ENCODE measurements at regions not wholly inside any gene's neighbourhood (a gene's known extent, or its start where the extent isn't known, plus 50 kb on each side); places are given as distances from the start of the nearest gene placed in this dataset.

DNA sequence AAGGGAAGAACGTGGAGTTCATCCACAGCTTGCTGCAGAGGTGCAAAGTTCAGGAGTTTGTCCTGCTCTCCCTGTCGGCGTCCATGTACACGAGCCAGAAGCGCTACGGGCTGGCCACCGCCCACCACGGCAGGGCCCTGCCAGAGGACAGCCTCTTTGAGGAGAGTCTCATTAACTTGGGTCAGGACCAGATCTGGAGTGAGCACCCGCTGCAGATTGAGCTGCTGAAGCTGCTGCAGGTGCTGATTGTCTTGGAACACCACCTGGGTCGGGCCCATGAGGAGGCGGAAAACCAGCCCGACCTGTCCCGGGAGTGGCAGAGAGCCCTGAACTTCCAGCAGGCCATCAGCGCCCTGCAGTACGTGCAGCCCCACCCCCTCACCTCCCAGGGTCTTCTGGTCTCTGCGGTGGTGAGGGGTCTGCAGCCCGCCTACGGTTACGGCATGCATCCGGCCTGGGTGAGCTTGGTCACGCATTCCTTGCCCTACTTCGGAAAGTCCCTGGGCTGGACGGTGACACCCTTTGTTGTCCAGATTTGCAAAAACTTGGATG, 73.8 kb upstream of the MORC3 start:
- peaks cover 6% of the 10 kb centered on the region for H3K4me1 ChIP-seq (ENCODE audit: control insufficient read depth, insufficient read depth, low read length)
- no peak overlapping the region for H3K4me3 ChIP-seq (ENCODE audit: low read length)
- H3K9me3 ChIP-seq (ENCODE audit: control insufficient read depth, insufficient read depth, low read length): no peaks in the 10 kb centered on the region
- no peaks in the 10 kb centered on the region for H3K27me3 ChIP-seq (ENCODE audit: control insufficient read depth, insufficient read depth, low read length)
- H3K27ac ChIP-seq (ENCODE audit: low read length): no peak overlapping the region
- peaks cover 6% of the 10 kb centered on the region for H3K36me3 ChIP-seq (ENCODE audit: control insufficient read depth, insufficient read depth, low read length)
- WGBS (ENCODE audit: insufficient coverage, insufficient read length): no CpG with 5 or more reads among the region's 23 CpGs
- no peak for DNase-seq (ENCODE audit: low read depth, low spot score)

- DNase-seq (ENCODE audit: low read depth, low spot score): no peak
- Histone ChIP-seq H3K9me3 (ENCODE audit: control insufficient read depth, insufficient read depth, low read length) (no peaks in the 10 kb centered on the region), H3K36me3 (ENCODE audit: control insufficient read depth, insufficient read depth, low read length) (peaks cover 6% of the 10 kb centered on the region), H3K27me3 (ENCODE audit: control insufficient read depth, insufficient read depth, low read length) (no peaks in the 10 kb centered on the region), H3K4me1 (ENCODE audit: control insufficient read depth, insufficient read depth, low read length) (peaks cover 6% of the 10 kb centered on the region), H3K4me3 (ENCODE audit: low read length) (no peak overlapping the region), H3K27ac (ENCODE audit: low read length) (no peak overlapping the region)
- no CpG with 5 or more reads among the region's 8 CpGs for WGBS (ENCODE audit: insufficient coverage, insufficient read length)
These were observed 72.5 kb upstream of the MORC3 start for GRCh38 chr21:36247316-36248010.

- WGBS (ENCODE audit: insufficient coverage, insufficient read length): no CpG with 5 or more reads among the region's 20 CpGs
- H3K27ac ChIP-seq (ENCODE audit: low read length): no peak overlapping the region
- no peak for DNase-seq (ENCODE audit: low read depth, low spot score)
These were observed 70.2 kb upstream of the MORC3 start for GRCh38 chr21:36249576-36250422.

DNA sequence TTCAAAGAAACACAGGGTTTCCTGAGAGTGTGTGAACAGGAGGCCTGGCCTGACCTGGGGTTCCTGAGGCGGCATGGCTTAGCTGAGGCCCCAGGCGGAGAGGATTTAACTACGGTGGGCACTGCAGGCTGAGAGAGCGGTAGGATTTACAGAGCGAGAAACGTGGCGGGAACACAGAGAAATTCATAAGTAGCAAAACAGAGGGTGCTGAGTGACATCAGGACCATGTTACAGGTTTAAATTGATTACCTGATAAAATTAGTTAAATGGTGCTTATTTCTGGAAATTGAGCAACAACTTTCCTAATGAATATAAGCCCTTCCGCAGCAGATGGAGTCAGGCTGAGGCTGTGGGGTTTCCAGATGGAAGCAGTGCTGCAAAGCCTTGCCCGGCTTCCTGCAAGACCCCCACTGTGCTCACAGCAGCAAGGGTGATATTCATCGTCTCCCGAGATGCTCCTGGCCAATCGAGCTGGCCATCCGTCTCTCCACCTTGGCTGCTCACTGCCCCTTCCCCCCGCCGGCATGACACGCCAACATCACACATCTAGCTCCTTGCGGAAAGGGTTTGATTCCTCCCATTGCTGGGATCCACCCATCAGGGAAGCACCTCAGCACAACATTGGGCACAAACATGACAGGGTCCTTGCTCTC, 69.4 kb upstream of the MORC3 start:
- no CpG with 5 or more reads among the region's 17 CpGs for WGBS (ENCODE audit: insufficient coverage, insufficient read length)
- DNase-seq (ENCODE audit: low read depth, low spot score): no peak
- no peaks in the 10 kb centered on the region for H3K36me3 ChIP-seq (ENCODE audit: control insufficient read depth, insufficient read depth, low read length)
- H3K27me3 ChIP-seq (ENCODE audit: control insufficient read depth, insufficient read depth, low read length): no peaks in the 10 kb centered on the region
- H3K27ac ChIP-seq (ENCODE audit: low read length): no peak overlapping the region
- no peaks in the 10 kb centered on the region for H3K9me3 ChIP-seq (ENCODE audit: control insufficient read depth, insufficient read depth, low read length)
- peaks cover 10% of the 10 kb centered on the region for H3K4me1 ChIP-seq (ENCODE audit: control insufficient read depth, insufficient read depth, low read length)
- no peak overlapping the region for H3K4me3 ChIP-seq (ENCODE audit: low read length)

More at GRCh38 chr21:36249576-36250422, 70.2 kb upstream of the MORC3 start:
- Histone ChIP-seq H3K9me3 (ENCODE audit: control insufficient read depth, insufficient read depth, low read length) (no peaks in the 10 kb centered on the region), H3K27me3 (ENCODE audit: control insufficient read depth, insufficient read depth, low read length) (no peaks in the 10 kb centered on the region), H3K36me3 (ENCODE audit: control insufficient read depth, insufficient read depth, low read length) (peaks cover 6% of the 10 kb centered on the region), H3K4me1 (ENCODE audit: control insufficient read depth, insufficient read depth, low read length) (peaks cover 10% of the 10 kb centered on the region), H3K4me3 (ENCODE audit: low read length) (no peak overlapping the region)

GRCh38 chr21:36254106-36254941, 65.7 kb upstream of the MORC3 start:
- no peak overlapping the region for H3K4me3 ChIP-seq (ENCODE audit: low read length)
- H3K9me3 ChIP-seq (ENCODE audit: control insufficient read depth, insufficient read depth, low read length): no peaks in the 10 kb centered on the region
- no peaks in the 10 kb centered on the region for H3K27me3 ChIP-seq (ENCODE audit: control insufficient read depth, insufficient read depth, low read length)
- DNase-seq (ENCODE audit: low read depth, low spot score): no peak
- no peak overlapping the region for H3K27ac ChIP-seq (ENCODE audit: low read length)
- peaks cover 8% of the 10 kb centered on the region for H3K4me1 ChIP-seq (ENCODE audit: control insufficient read depth, insufficient read depth, low read length)
- no CpG with 5 or more reads among the region's 6 CpGs for WGBS (ENCODE audit: insufficient coverage, insufficient read length)
- H3K36me3 ChIP-seq (ENCODE audit: control insufficient read depth, insufficient read depth, low read length): no peaks in the 10 kb centered on the region

DNA sequence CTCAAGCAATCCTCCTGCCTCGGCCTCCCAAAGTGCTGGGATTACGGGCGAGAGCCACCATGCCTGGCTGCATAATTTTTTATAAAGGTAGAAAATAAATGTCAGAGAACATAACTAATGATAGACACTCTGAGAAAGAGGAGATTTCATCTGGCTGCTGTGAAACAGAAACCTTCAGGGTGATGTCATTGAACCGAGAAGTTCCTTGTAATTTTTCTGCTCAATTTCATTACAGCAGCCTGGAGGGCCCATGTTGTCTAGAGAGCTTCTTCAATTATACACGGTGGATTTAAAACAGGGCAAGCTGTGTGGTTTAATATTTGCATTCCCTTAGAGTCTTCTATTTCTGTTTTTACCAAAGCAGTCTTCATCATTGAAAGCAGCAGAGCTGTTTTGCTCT, 64.3 kb upstream of the MORC3 start:
- Histone ChIP-seq H3K36me3 (ENCODE audit: control insufficient read depth, insufficient read depth, low read length) (no peaks in the 10 kb centered on the region), H3K27me3 (ENCODE audit: control insufficient read depth, insufficient read depth, low read length) (no peaks in the 10 kb centered on the region), H3K4me1 (ENCODE audit: control insufficient read depth, insufficient read depth, low read length) (peaks cover 5% of the 10 kb centered on the region), H3K9me3 (ENCODE audit: control insufficient read depth, insufficient read depth, low read length) (no peaks in the 10 kb centered on the region), H3K4me3 (ENCODE audit: low read length) (no peak overlapping the region), H3K27ac (ENCODE audit: low read length) (no peak overlapping the region)
- no peak for DNase-seq (ENCODE audit: low read depth, low spot score)
- WGBS (ENCODE audit: insufficient coverage, insufficient read length): no CpG with 5 or more reads among the region's 5 CpGs

DNA sequence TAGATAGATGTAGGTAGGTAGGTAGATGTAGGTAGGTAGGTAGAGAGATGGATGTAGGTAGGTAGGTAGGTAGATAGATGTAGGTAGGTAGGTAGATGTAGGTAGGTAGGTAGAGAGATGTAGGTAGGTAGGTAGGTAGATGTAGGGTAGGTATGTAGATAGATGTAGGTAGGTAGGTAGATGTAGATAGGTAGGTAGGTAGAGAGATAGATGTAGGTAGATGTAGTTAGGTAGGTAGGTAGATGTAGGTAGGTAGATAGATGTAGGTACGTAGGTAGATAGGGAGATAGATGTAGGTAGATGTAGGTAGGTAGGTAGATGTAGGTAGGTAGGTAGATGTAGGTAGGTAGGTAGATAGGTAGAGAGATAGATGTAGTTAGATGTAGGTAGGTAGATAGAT, 62.3 kb upstream of the MORC3 start:
- Histone ChIP-seq H3K4me3 (ENCODE audit: low read length) (no peak overlapping the region), H3K36me3 (ENCODE audit: control insufficient read depth, insufficient read depth, low read length) (no peaks in the 10 kb centered on the region), H3K4me1 (ENCODE audit: control insufficient read depth, insufficient read depth, low read length) (peaks cover 4% of the 10 kb centered on the region), H3K9me3 (ENCODE audit: control insufficient read depth, insufficient read depth, low read length) (no peaks in the 10 kb centered on the region), H3K27ac (ENCODE audit: low read length) (no peak overlapping the region), H3K27me3 (ENCODE audit: control insufficient read depth, insufficient read depth, low read length) (no peaks in the 10 kb centered on the region)
- DNase-seq (ENCODE audit: low read depth, low spot score): no peak
- WGBS (ENCODE audit: insufficient coverage, insufficient read length): 42% methylated on average over 1 of the region's 1 CpG

DNA sequence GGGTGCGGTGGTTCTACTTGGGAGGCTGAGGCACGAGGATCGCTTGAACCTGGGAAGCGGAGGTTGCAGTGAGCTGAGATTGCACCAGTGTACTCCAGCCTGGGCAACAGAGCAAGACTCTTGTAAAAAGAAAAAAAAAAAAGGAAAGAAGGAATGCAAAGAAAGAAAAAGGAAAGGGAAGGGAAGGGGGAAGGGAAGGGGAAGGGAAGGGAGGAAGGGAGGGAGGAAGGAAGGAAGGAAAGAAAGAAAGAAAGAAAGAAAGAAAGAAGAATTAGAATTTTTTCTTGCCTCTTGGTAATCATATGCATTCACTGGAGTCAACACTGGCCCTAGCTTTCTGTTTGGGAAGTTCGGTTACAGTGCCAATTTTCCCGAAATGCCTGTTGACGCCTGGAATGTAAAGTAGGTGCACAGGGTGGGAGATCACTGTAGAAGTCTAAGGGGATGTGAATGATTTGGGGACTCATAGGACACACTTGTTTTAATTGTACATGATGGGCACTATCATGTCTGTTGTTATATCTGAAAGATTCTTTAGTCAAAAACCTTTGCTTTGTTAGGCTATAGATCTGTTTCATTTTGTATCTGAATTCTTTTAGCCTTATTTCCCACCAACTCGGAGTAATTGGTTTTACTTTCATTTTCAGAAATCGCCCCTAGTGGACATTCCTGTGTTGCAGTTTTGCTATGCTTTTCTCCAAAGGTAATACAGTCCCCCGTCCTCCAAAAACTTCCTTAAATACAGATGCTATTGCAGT, 59.8 kb upstream of the MORC3 start:
- Histone ChIP-seq H3K4me3 (ENCODE audit: low read length) (no peak overlapping the region), H3K36me3 (ENCODE audit: control insufficient read depth, insufficient read depth, low read length) (no peaks in the 10 kb centered on the region), H3K27ac (ENCODE audit: low read length) (no peak overlapping the region), H3K9me3 (ENCODE audit: control insufficient read depth, insufficient read depth, low read length) (no peaks in the 10 kb centered on the region), H3K27me3 (ENCODE audit: control insufficient read depth, insufficient read depth, low read length) (no peaks in the 10 kb centered on the region), H3K4me1 (ENCODE audit: control insufficient read depth, insufficient read depth, low read length) (no peaks in the 10 kb centered on the region)
- DNase-seq (ENCODE audit: low read depth, low spot score): no peak
- WGBS (ENCODE audit: insufficient coverage, insufficient read length): no CpG with 5 or more reads among the region's 10 CpGs

GRCh38 chr21:36260802-36261201, 59.2 kb upstream of the MORC3 start:
- H3K27me3 ChIP-seq (ENCODE audit: control insufficient read depth, insufficient read depth, low read length): no peaks in the 10 kb centered on the region
- no peak overlapping the region for H3K4me3 ChIP-seq (ENCODE audit: low read length)
- no peaks in the 10 kb centered on the region for H3K4me1 ChIP-seq (ENCODE audit: control insufficient read depth, insufficient read depth, low read length)
- no peaks in the 10 kb centered on the region for H3K9me3 ChIP-seq (ENCODE audit: control insufficient read depth, insufficient read depth, low read length)
- WGBS (ENCODE audit: insufficient coverage, insufficient read length): no CpG with 5 or more reads among the region's 5 CpGs
- no peaks in the 10 kb centered on the region for H3K36me3 ChIP-seq (ENCODE audit: control insufficient read depth, insufficient read depth, low read length)
- no peak for DNase-seq (ENCODE audit: low read depth, low spot score)
- no peak overlapping the region for H3K27ac ChIP-seq (ENCODE audit: low read length)

Measured in iPS DF 6.9 (cell line).